ENCODE measurements at regions not wholly inside any gene's neighbourhood (a gene's known extent, or its start where the extent isn't known, plus 50 kb on each side); places are given as distances from the start of the nearest gene placed in this dataset.

- no peak for TF ChIP-seq SIN3A (IDR thresholded peaks at IDR 0.05; ENCODE audit: borderline replicate concordance, low read depth, low read length)
- no peak for TF ChIP-seq SMC3 (IDR thresholded peaks at IDR 0.05; ENCODE audit: low read depth, low read length)
- TF ChIP-seq, protein P1, sequence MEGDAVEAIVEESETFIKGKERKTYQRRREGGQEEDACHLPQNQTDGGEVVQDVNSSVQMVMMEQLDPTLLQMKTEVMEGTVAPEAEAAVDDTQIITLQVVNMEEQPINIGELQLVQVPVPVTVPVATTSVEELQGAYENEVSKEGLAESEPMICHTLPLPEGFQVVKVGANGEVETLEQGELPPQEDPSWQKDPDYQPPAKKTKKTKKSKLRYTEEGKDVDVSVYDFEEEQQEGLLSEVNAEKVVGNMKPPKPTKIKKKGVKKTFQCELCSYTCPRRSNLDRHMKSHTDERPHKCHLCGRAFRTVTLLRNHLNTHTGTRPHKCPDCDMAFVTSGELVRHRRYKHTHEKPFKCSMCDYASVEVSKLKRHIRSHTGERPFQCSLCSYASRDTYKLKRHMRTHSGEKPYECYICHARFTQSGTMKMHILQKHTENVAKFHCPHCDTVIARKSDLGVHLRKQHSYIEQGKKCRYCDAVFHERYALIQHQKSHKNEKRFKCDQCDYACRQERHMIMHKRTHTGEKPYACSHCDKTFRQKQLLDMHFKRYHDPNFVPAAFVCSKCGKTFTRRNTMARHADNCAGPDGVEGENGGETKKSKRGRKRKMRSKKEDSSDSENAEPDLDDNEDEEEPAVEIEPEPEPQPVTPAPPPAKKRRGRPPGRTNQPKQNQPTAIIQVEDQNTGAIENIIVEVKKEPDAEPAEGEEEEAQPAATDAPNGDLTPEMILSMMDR (IDR thresholded peaks at IDR 0.05), result no peak
- TF ChIP-seq, protein P2, sequence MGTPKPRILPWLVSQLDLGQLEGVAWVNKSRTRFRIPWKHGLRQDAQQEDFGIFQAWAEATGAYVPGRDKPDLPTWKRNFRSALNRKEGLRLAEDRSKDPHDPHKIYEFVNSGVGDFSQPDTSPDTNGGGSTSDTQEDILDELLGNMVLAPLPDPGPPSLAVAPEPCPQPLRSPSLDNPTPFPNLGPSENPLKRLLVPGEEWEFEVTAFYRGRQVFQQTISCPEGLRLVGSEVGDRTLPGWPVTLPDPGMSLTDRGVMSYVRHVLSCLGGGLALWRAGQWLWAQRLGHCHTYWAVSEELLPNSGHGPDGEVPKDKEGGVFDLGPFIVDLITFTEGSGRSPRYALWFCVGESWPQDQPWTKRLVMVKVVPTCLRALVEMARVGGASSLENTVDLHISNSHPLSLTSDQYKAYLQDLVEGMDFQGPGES (IDR thresholded peaks at IDR 0.05; ENCODE audit: low read depth, low read length), result no peak
- TF ChIP-seq EZH2phosphoT487 (IDR thresholded peaks at IDR 0.05; ENCODE audit: borderline replicate concordance, low read depth), result no peak
- TF ChIP-seq NFIC (IDR thresholded peaks at IDR 0.05; ENCODE audit: borderline replicate concordance), result no peak
Observed at GRCh38 chr12:129994634-129995033, 90.8 kb upstream of the TMEM132D start.

Data from SK-N-SH (cell line).